Thyroid gland (tissue), 4 donors: ENCODE measurements at regions not wholly inside any gene's neighbourhood (a gene's known extent, or its start where the extent isn't known, plus 50 kb on each side); places are given as distances from the start of the nearest gene placed in this dataset.

Experiments
- DNase-seq, 2 donors: peaks; one replicate each; pipeline ENCODE4 v3.0.0-alpha.2; 2019
- H3K27ac ChIP-seq, 3 donors: fragments of 200-600 bp; sonication (generic); 1 replicate in 2 of 3; 2 replicates in 1 of 3; pipeline ENCODE4 v1.5.1; 2016 to 2019; ENCODE audit warnings: mild to moderate bottlenecking in 1 of 3, moderate library complexity in 1 of 3
- H3K27me3 ChIP-seq: fragments of 200-600 bp; sonication (generic); one replicate; pipeline ENCODE4 v1.5.1; 2019
- H3K36me3 ChIP-seq, 2 donors: fragments of 200-600 bp; sonication (generic); one replicate each; pipeline ENCODE4 v1.5.1; 2016 to 2019
- H3K4me1 ChIP-seq, 2 donors: fragments of 200-600 bp; sonication (generic); one replicate each; pipeline ENCODE4 v1.5.1; 2017 to 2019
- H3K4me3 ChIP-seq, 3 donors: fragments of 200-600 bp; sonication (generic); replicated peaks in 1 of 3; 1 replicate in 2 of 3; 2 replicates in 1 of 3; pipeline ENCODE4 v1.5.1; 2016; ENCODE audit warnings: mild to moderate bottlenecking in 1 of 3
- H3K9me3 ChIP-seq: fragments of 200-600 bp; sonication (generic); one replicate; pipeline ENCODE4 v1.5.1; 2017
- CTCF ChIP-seq, 6 experiments: fragments of 200-600 bp in 3 of 6; fragments of 450-650 bp in 3 of 6; sonication (generic) in 3 of 6; IDR thresholded peaks; one replicate each; pipeline ENCODE4 v1.5.1; 2016 to 2019; ENCODE audit warnings: antibody characterized with exemption in 6 of 6, mild to moderate bottlenecking in 2 of 6, inconsistent platforms in 1 of 6, moderate library complexity in 1 of 6
- POLR2A ChIP-seq, 2 donors: fragments of 450-650 bp; IDR thresholded peaks; one replicate each; pipeline ENCODE4 v1.6.1; 2017; ENCODE audit warnings: antibody characterized with exemption in 2 of 2, mild to moderate bottlenecking in 2 of 2, moderate library complexity in 1 of 2
- WGBS, 2 donors: methylation state at CpG; one replicate each; pipeline ENCODE4 v1.1.5; 2017; 5-methylcytosine and 5-hydroxymethylcytosine counted together
- intact Hi-C: fragments of 100-400 bp; cut with DNase I; formaldehyde crosslinking; loops from one replicate; pipeline ENCODE4 v1.15.1; 2023

DNA sequence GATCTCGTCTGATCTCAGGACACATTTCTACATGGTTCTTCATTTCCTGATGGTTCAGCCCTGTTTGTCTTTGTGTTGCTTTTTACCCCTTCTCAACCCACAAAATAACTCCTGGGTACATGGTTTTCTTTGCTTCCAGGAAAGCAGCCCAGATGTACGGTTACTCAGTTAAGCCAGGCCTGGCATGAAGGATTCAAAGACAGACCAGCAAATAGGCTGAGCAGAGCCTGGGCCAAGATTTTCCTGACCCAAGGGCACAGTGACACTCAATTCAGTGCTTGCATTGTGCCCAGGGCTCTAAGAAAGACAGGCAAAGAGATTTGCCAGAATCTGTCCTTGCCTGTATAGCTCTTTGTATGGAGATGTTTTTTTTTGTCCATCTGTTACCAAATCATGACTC is 340.8 kb upstream of the KIAA1217 start:
- 88 to 95% methylated on average over 2 of the region's 2 CpGs for WGBS, 2 donors
- Histone ChIP-seq H3K27me3 (no peaks in the 10 kb centered on the region), H3K4me3 (no peak overlapping the region), H3K27ac (no peak overlapping the region), H3K4me1 (no peaks in the 10 kb centered on the region), H3K36me3 (no peaks in the 10 kb centered on the region), H3K9me3 (no peaks in the 10 kb centered on the region)
- TF ChIP-seq POLR2A (IDR thresholded peaks at IDR 0.05) (no peak), CTCF (IDR thresholded peaks at IDR 0.05) (no peak)
- DNase-seq: no peak
- intact Hi-C loops: no loop called here

DNA sequence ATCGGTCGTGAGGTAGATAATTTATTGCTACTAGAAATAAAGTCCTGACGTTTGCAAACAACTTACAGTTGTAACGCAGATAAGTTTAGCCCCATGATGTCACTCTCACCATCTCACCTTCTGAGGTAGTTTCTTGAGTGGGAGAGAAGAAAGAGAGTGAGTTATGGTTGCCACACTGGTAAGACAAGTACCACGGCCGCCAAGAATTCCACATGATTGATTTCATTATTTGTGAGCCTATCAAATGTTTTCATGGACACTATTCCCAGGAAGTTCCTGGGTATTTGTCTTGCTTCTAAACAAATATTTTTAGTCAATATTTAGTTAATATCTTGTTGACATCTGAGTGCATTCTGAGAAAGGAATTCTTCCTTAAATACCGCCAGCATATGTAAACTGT is 339.4 kb upstream of the KIAA1217 start:
- Histone ChIP-seq H3K4me3 (no peak overlapping the region), H3K27me3 (no peaks in the 10 kb centered on the region), H3K9me3 (no peaks in the 10 kb centered on the region), H3K4me1 (no peaks in the 10 kb centered on the region), H3K27ac (no peak overlapping the region), H3K36me3 (no peaks in the 10 kb centered on the region)
- TF ChIP-seq CTCF (IDR thresholded peaks at IDR 0.05): no peak
- TF ChIP-seq POLR2A (IDR thresholded peaks at IDR 0.05): no peak
- 87 to 88% methylated on average over 7 of the region's 7 CpGs for WGBS, 2 donors
- intact Hi-C loops: no loop called here
- no peak for DNase-seq

- 68 to 73% methylated on average over 3 of the region's 3 CpGs for WGBS, 2 donors
- Histone ChIP-seq H3K4me3 (no peak overlapping the region), H3K27ac (no peak overlapping the region), H3K27me3 (no peaks in the 10 kb centered on the region), H3K4me1 (no peaks in the 10 kb centered on the region), H3K36me3 (no peaks in the 10 kb centered on the region), H3K9me3 (no peaks in the 10 kb centered on the region)
- TF ChIP-seq CTCF (IDR thresholded peaks at IDR 0.05) (no peak), POLR2A (IDR thresholded peaks at IDR 0.05) (no peak)
- no peak for DNase-seq
- intact Hi-C loops: no loop called here
These were observed 338.9 kb upstream of the KIAA1217 start for GRCh38 chr10:23869996-23870395.

- no peak for TF ChIP-seq CTCF (IDR thresholded peaks at IDR 0.05)
- no peak for TF ChIP-seq POLR2A (IDR thresholded peaks at IDR 0.05)
- Histone ChIP-seq H3K27ac (no peak overlapping the region), H3K36me3 (no peaks in the 10 kb centered on the region), H3K9me3 (no peaks in the 10 kb centered on the region), H3K4me3 (no peak overlapping the region), H3K27me3 (no peaks in the 10 kb centered on the region), H3K4me1 (no peaks in the 10 kb centered on the region)
- intact Hi-C loops: no loop called here
- 65 to 70% methylated on average over 2 of the region's 2 CpGs for WGBS, 2 donors
- no peak for DNase-seq
These were observed 338.0 kb upstream of the KIAA1217 start for GRCh38 chr10:23870651-23871610.

DNA sequence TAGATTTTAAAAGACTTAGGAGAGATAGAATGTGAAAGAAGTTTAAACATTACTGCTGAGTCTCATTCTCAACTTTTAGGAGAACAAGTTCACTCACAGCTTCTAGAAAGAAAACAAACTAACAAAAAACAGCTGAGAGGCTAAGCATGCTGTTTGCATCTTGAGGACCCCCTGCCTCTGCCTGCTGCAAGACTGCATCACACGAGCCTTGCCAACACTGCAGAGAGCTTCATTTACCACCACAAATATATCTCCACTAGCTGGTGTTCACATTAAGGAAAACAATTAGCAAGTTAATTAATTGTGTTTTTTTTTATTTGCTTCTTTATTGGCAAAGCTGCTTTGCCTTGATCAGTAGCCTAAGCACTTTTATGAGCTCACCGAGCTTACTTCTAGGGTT is 336.6 kb upstream of the KIAA1217 start:
- no peak for DNase-seq
- WGBS, 2 donors: 77% methylated on average over 2 of the region's 2 CpGs
- no peaks in the 10 kb centered on the region for H3K4me1 ChIP-seq
- no peaks in the 10 kb centered on the region for H3K9me3 ChIP-seq
- H3K4me3 ChIP-seq: no peak overlapping the region
- H3K27me3 ChIP-seq: no peaks in the 10 kb centered on the region
- H3K27ac ChIP-seq: no peak overlapping the region
- no peaks in the 10 kb centered on the region for H3K36me3 ChIP-seq
- TF ChIP-seq CTCF (IDR thresholded peaks at IDR 0.05): no peak
- no peak for TF ChIP-seq POLR2A (IDR thresholded peaks at IDR 0.05)
- intact Hi-C loops: no loop called here
